Loucy (cell line): ENCODE measurements at regions not wholly inside any gene's neighbourhood (a gene's known extent, or its start where the extent isn't known, plus 50 kb on each side); places are given as distances from the start of the nearest gene placed in this dataset.
A peak's percentile ranks its signal among the peaks of the same experiment; 100 is the strongest.
"Not testable (repeated sequence)": the region's sequence is repeated elsewhere in the genome, so short reads cannot be mapped to it uniquely, and the experiment has no call there.

Experiments
- H2AFZ ChIP-seq: fragments of 200-600 bp; sonication (generic); 2 replicates; pipeline ENCODE4 v1.6.0; 2016; ENCODE audit warnings: antibody characterized with exemption, mild to moderate bottlenecking, low read length, moderate library complexity
- H3F3A ChIP-seq: fragments of 200-600 bp; 2 replicates; pipeline ENCODE4 v1.6.0; 2016; ENCODE audit warnings: antibody characterized with exemption, low read depth, mild to moderate bottlenecking
- H3K27me3 ChIP-seq: fragments of 200-600 bp; sonication (generic); 2 replicates; pipeline ENCODE4 v1.6.1; 2014; ENCODE audit warnings: low read length, mild to moderate bottlenecking; ENCODE audit not compliant: insufficient read depth, poor library complexity, severe bottlenecking
- H3K36me3 ChIP-seq: fragments of 200-600 bp; sonication (generic); 2 replicates; pipeline ENCODE4 v1.6.1; 2016; ENCODE audit warnings: low read length; ENCODE audit not compliant: insufficient read depth
- H3K4me1 ChIP-seq: fragments of 200-600 bp; sonication (generic); 2 replicates; pipeline ENCODE4 v1.5.1; 2014; ENCODE audit warnings: low read length, mild to moderate bottlenecking; ENCODE audit not compliant: insufficient read depth, poor library complexity, severe bottlenecking
- H3K4me2 ChIP-seq: fragments of 200-600 bp; sonication (generic); 2 replicates; pipeline ENCODE4 v1.6.0; 2014; ENCODE audit warnings: antibody characterized with exemption, low read length, low read depth, mild to moderate bottlenecking; ENCODE audit not compliant: poor library complexity, severe bottlenecking
- H3K4me3 ChIP-seq: fragments of 200-600 bp; sonication (generic); 2 replicates; pipeline ENCODE4 v1.5.1; 2014; ENCODE audit warnings: low read length, mild to moderate bottlenecking, mixed read lengths; ENCODE audit not compliant: poor library complexity, severe bottlenecking
- H3K79me2 ChIP-seq: fragments of 200-600 bp; sonication (generic); 2 replicates; pipeline ENCODE4 v1.6.1; 2014; ENCODE audit warnings: low read length; ENCODE audit not compliant: insufficient read depth
- H3K9ac ChIP-seq: fragments of 200-600 bp; sonication (generic); 2 replicates; pipeline ENCODE4 v1.6.0; 2014; ENCODE audit warnings: mild to moderate bottlenecking, low read depth, low read length, moderate library complexity; ENCODE audit not compliant: poor library complexity, severe bottlenecking
- H3K9me2 ChIP-seq: fragments of 200-600 bp; sonication (generic); replicated peaks from 2 replicates; pipeline ENCODE4 v1.6.1; 2016; ENCODE audit warnings: low read depth, low read length, mixed read lengths
- H3K9me3 ChIP-seq: fragments of 200-600 bp; sonication (generic); 2 replicates; pipeline ENCODE4 v1.6.1; 2014; ENCODE audit warnings: mild to moderate bottlenecking, antibody characterized with exemption, low read length, low read depth; ENCODE audit not compliant: insufficient read depth
- H4K20me1 ChIP-seq: fragments of 200-600 bp; sonication (generic); 2 replicates; pipeline ENCODE4 v1.6.0; 2014; ENCODE audit warnings: antibody characterized with exemption, low read length, mild to moderate bottlenecking; ENCODE audit not compliant: insufficient read depth, poor library complexity, severe bottlenecking
- CTCF ChIP-seq: fragments of 200-600 bp; sonication (generic); conservative IDR thresholded peaks from 2 replicates; pipeline ENCODE4 v1.5.1; 2014; ENCODE audit warnings: mild to moderate bottlenecking, antibody characterized with exemption, low read length
- EZH2phosphoT487 ChIP-seq: fragments of 200-600 bp; IDR thresholded peaks from 2 replicates; pipeline ENCODE4 v1.6.1; 2018; ENCODE audit warnings: antibody characterized with exemption, mild to moderate bottlenecking, moderate library complexity, borderline replicate concordance

- H3K9ac ChIP-seq = no peak overlapping the region
- H3K36me3 ChIP-seq = no peaks in the 10 kb centered on the region
- peak overlapping the region; percentile 7 for H3K4me3 ChIP-seq
- no peaks in the 10 kb centered on the region for H3K79me2 ChIP-seq
- H4K20me1 ChIP-seq = no peaks in the 10 kb centered on the region
- H3K4me1 ChIP-seq = no peaks in the 10 kb centered on the region
- no peak for TF ChIP-seq CTCF
- no peak for TF ChIP-seq EZH2phosphoT487
- no peaks in the 10 kb centered on the region for H3F3A ChIP-seq
- peak overlapping the region; percentile 27 for H3K4me2 ChIP-seq
- no peaks in the 10 kb centered on the region for H3K27me3 ChIP-seq
- H3K9me3 ChIP-seq = no peaks in the 10 kb centered on the region
- H2AFZ ChIP-seq = no peak overlapping the region; the same call in 1 of the 2 replicates
- no peaks in the 10 kb centered on the region for H3K9me2 ChIP-seq
Observed at GRCh38 chr2:53209679-53210458, 557.7 kb upstream of the CHAC2 start.

DNA sequence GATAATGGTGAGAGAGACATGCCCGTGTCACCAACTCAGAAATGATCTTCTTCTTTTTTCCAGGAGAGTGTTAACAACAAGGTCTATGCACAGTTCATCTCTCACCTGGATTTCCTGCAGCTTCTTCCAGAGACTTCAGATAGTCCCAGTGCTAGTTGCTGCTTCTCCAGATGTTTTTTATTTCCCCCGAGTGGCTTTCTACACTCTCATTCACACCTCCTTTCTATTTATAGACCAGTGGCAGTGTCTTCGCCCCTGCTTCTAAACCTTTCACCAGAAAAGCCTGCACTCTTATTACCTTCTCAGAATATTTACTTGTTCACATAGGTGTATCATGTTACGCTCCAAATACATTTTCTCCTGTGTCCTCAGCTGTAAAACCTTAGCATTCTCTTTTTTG, 558.8 kb upstream of the CHAC2 start:
- Histone ChIP-seq H3K9me3 (no peaks in the 10 kb centered on the region), H3K4me3 (no peak overlapping the region), H2AFZ (no peak overlapping the region), H3K36me3 (no peaks in the 10 kb centered on the region), H3K79me2 (no peaks in the 10 kb centered on the region), H4K20me1 (no peaks in the 10 kb centered on the region), H3F3A (no peaks in the 10 kb centered on the region), H3K9ac (no peak overlapping the region), H3K9me2 (no peaks in the 10 kb centered on the region), H3K27me3 (no peaks in the 10 kb centered on the region), H3K4me2 (no peak overlapping the region), H3K4me1 (no peaks in the 10 kb centered on the region)
- TF ChIP-seq CTCF (no peak), EZH2phosphoT487 (no peak)

DNA sequence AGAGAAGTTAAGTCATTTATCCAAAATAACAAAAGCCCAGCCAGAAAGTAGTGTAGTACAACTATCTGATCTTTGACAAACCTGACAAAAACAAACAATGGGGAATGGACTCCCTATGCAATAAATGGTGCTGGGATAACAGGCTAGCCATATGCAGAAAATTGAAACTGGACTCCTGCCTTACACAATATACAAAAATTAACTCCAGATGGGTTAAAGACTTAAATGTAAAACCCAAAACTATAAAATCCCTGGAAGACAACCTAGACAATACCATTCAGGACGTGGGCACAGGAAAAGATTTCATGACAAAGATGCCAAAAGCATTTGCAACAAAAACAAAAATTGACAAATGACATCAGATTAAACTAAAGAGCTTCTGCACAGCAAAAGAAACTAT, 561.4 kb upstream of the CHAC2 start:
- not testable (repeated sequence) for H3K9me3 ChIP-seq, H3K79me2 ChIP-seq, H3K36me3 ChIP-seq, H3K4me1 ChIP-seq, H3K27me3 ChIP-seq, H3K4me3 ChIP-seq, H2AFZ ChIP-seq, H3F3A ChIP-seq, H3K9ac ChIP-seq, H3K9me2 ChIP-seq, H3K4me2 ChIP-seq, H4K20me1 ChIP-seq

DNA sequence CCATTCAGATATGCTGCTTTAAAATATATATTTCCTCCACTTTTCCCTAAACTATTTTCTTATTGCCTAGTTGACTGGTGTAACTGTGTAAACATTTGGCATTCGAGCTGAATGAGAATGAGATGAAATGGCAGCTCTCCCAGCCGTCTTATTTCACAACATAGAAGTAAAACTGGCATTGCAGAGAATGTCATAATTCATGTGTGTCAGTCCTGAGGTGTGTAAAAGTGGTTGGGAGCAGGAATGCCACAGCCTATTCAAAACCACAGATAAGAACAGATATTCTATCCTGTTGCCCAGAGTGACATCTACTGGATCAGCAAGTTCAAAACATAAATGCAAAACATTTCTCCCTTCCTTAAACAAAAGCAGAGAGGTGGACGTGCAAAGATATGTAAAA, 565.5 kb upstream of the CHAC2 start:
- Histone ChIP-seq H3K4me2 (no peak overlapping the region), H3K4me3 (no peak overlapping the region), H3K4me1 (no peaks in the 10 kb centered on the region), H3F3A (no peaks in the 10 kb centered on the region), H3K27me3 (no peaks in the 10 kb centered on the region), H3K9me2 (no peaks in the 10 kb centered on the region), H3K79me2 (no peaks in the 10 kb centered on the region; the same call in 1 of the 2 replicates), H2AFZ (no peak overlapping the region), H4K20me1 (no peaks in the 10 kb centered on the region), H3K9me3 (no peaks in the 10 kb centered on the region), H3K36me3 (no peaks in the 10 kb centered on the region), H3K9ac (no peak overlapping the region)
- TF ChIP-seq CTCF (no peak), EZH2phosphoT487 (no peak)
